ENCODE measurements at regions not wholly inside any gene's neighbourhood (a gene's known extent, or its start where the extent isn't known, plus 50 kb on each side); places are given as distances from the start of the nearest gene placed in this dataset.

DNA sequence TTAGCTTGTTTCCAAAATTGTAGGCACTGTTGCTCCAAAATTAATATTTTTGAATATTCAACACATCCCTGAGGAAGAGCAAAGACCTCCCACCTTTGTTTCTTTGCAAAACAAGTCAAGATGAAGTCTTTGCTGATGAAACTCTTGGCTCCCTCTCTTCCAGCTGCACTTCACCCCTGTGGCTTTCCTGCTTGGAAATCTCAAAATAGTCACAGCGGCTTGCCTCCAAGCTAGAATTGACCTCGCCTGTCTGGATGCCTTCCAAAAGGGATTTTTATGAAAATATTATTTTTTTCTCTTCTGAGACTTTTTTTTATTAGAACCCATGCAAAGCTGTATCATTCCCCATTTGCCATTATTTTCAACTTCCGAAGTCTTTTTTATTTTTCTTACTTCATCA is 71.1 kb upstream of the MROH9 start:
- Histone ChIP-seq H3K4me3 (ENCODE audit: insufficient read depth in 1 of 2, low read depth in 1 of 2, low read length in 2 of 2) (peak overlapping the region in 1 of 2 experiments; percentile 4), H3K4ac (ENCODE audit: low read depth in 1 of 2, low read length in 2 of 2) (no peak overlapping the region), H3K36me3 (ENCODE audit: control insufficient read depth in 1 of 2, insufficient read depth in 2 of 2, low read depth in 1 of 2, low read length in 2 of 2) (no peaks in the 10 kb centered on the region), H3K27ac (ENCODE audit: low read length, poor library complexity, severe bottlenecking) (no peak overlapping the region), H2BK120ac (ENCODE audit: low read depth, low read length) (no peak overlapping the region), H2BK12ac (ENCODE audit: low read length in 2 of 2) (no peak overlapping the region), H4K8ac (ENCODE audit: low read length) (no peak overlapping the region), H2BK15ac (ENCODE audit: low read depth, poor library complexity, severe bottlenecking) (no peak overlapping the region), H3K14ac (ENCODE audit: low read length in 2 of 2) (no peak overlapping the region), H3K23ac (ENCODE audit: low read length in 2 of 2) (no peak overlapping the region), H3K4me1 (ENCODE audit: control insufficient read depth, insufficient read depth, low read depth, low read length) (no peaks in the 10 kb centered on the region), H3K9me3 (ENCODE audit: control insufficient read depth, low read length) (no peaks in the 10 kb centered on the region), H3K18ac (ENCODE audit: low read depth in 1 of 2, low read length in 2 of 2) (no peak overlapping the region), H2AK5ac (ENCODE audit: low read length, severe bottlenecking) (no peak overlapping the region), H3K4me2 (ENCODE audit: low read length, poor library complexity, severe bottlenecking) (no peak overlapping the region), H3K27me3 (ENCODE audit: control insufficient read depth in 1 of 2, insufficient read depth in 1 of 2, low read length in 2 of 2) (no peaks in the 10 kb centered on the region), H2AFZ (ENCODE audit: low read depth, low read length) (no peak overlapping the region), H3K79me1 (replicated peaks; ENCODE audit: low read length, poor library complexity, severe bottlenecking) (no peaks in the 10 kb centered on the region), H2BK5ac (ENCODE audit: low read depth, low read length, poor library complexity, severe bottlenecking) (no peak overlapping the region), H4K91ac (ENCODE audit: low read length) (no peak overlapping the region), H3K9ac (ENCODE audit: low read length) (peak overlapping the region; percentile 49)
- no CpG with 5 or more reads among the region's 3 CpGs for WGBS
- no peak for DNase-seq

DNA sequence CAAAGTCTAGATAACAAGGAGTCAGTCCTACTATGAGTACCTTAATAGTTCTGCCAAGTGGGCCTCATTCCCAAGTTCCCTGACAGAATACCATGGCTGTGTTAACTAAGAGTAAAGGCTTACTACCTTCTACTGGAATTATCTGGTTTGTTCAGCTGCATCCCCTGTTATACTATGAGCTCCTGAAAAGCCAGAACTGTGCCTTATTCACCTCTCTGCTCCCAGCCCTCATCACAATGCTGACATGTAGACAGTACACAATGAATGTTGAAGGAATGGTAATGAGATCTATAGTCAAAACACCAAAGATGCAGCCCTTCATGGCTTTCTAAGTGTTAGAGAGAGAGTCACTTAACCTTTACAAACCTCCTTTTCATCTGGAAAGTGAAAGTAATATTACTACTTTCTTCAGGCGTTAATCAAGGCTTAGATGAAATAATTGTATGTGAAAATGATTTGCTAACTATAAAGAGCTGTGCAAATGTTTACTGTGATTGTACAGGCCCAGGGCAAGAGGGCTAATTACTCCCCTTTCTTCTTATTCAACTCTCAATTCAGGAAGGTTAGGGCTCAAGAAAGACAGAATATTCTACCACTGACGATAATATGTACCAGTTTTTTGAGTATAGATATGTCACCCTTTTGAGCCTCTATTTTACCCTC is 70.3 kb upstream of the MROH9 start:
- H3K9me3 ChIP-seq (ENCODE audit: control insufficient read depth, low read length) = no peaks in the 10 kb centered on the region
- no peak overlapping the region for H3K4me2 ChIP-seq (ENCODE audit: low read length, poor library complexity, severe bottlenecking)
- H4K91ac ChIP-seq (ENCODE audit: low read length) = no peak overlapping the region
- H2BK5ac ChIP-seq (ENCODE audit: low read depth, low read length, poor library complexity, severe bottlenecking) = no peak overlapping the region
- no peak overlapping the region for H2BK120ac ChIP-seq (ENCODE audit: low read depth, low read length)
- H2BK15ac ChIP-seq (ENCODE audit: low read depth, poor library complexity, severe bottlenecking) = no peak overlapping the region
- H2AK5ac ChIP-seq (ENCODE audit: low read length, severe bottlenecking) = no peak overlapping the region
- H3K4me1 ChIP-seq (ENCODE audit: control insufficient read depth, insufficient read depth, low read depth, low read length) = no peaks in the 10 kb centered on the region
- H3K27ac ChIP-seq (ENCODE audit: low read length, poor library complexity, severe bottlenecking) = no peak overlapping the region
- no peaks in the 10 kb centered on the region for H3K79me1 ChIP-seq (replicated peaks; ENCODE audit: low read length, poor library complexity, severe bottlenecking)
- no peaks in the 10 kb centered on the region for H3K27me3 ChIP-seq (ENCODE audit: control insufficient read depth in 1 of 2, insufficient read depth in 1 of 2, low read length in 2 of 2)
- H3K18ac ChIP-seq (ENCODE audit: low read depth in 1 of 2, low read length in 2 of 2) = no peak overlapping the region
- no peak overlapping the region for H3K14ac ChIP-seq (ENCODE audit: low read length in 2 of 2)
- no peak for DNase-seq
- H3K36me3 ChIP-seq (ENCODE audit: control insufficient read depth in 1 of 2, insufficient read depth in 2 of 2, low read depth in 1 of 2, low read length in 2 of 2) = no peaks in the 10 kb centered on the region
- H3K4ac ChIP-seq (ENCODE audit: low read depth in 1 of 2, low read length in 2 of 2) = no peak overlapping the region
- H3K4me3 ChIP-seq (ENCODE audit: insufficient read depth in 1 of 2, low read depth in 1 of 2, low read length in 2 of 2) = no peak overlapping the region
- 80% methylated on average over 1 of the region's 2 CpGs for WGBS
- H3K9ac ChIP-seq (ENCODE audit: low read length) = peak overlapping the region; percentile 25
- no peak overlapping the region for H2AFZ ChIP-seq (ENCODE audit: low read depth, low read length)
- H3K23ac ChIP-seq (ENCODE audit: low read length in 2 of 2) = no peak overlapping the region
- no peak overlapping the region for H2BK12ac ChIP-seq (ENCODE audit: low read length in 2 of 2)
- no peak overlapping the region for H4K8ac ChIP-seq (ENCODE audit: low read length)

DNA sequence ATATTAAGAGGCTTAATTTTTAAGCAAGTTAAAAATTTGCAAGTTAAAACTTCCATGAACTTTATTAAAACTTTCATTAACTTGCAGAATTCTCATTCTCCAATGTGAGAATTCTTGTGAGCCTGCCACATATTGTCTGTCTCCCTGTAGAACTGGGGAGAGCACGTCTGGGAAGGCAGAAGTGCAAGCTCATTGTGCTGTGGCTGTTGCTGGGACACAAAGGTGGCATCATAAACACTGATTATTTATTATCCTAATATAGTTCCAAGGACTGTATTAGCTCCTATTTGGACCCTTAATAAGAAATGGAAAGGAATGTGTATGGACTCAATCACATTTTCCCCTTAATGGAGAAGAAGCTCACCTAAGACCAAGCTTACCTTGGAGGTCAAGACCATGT is 68.7 kb upstream of the MROH9 start:
- no peak overlapping the region for H2BK15ac ChIP-seq (ENCODE audit: low read depth, poor library complexity, severe bottlenecking)
- no peak overlapping the region for H2BK120ac ChIP-seq (ENCODE audit: low read depth, low read length)
- H3K9me3 ChIP-seq (ENCODE audit: control insufficient read depth, low read length) = no peaks in the 10 kb centered on the region
- H4K91ac ChIP-seq (ENCODE audit: low read length) = no peak overlapping the region
- no peak overlapping the region for H3K18ac ChIP-seq (ENCODE audit: low read depth in 1 of 2, low read length in 2 of 2)
- H2AK5ac ChIP-seq (ENCODE audit: low read length, severe bottlenecking) = no peak overlapping the region
- no peak overlapping the region for H3K27ac ChIP-seq (ENCODE audit: low read length, poor library complexity, severe bottlenecking)
- H3K4me3 ChIP-seq (ENCODE audit: insufficient read depth in 1 of 2, low read depth in 1 of 2, low read length in 2 of 2) = no peak overlapping the region
- H3K4me2 ChIP-seq (ENCODE audit: low read length, poor library complexity, severe bottlenecking) = no peak overlapping the region
- H3K79me1 ChIP-seq (replicated peaks; ENCODE audit: low read length, poor library complexity, severe bottlenecking) = no peaks in the 10 kb centered on the region
- H4K8ac ChIP-seq (ENCODE audit: low read length) = no peak overlapping the region
- no peak overlapping the region for H2BK12ac ChIP-seq (ENCODE audit: low read length in 2 of 2)
- H2BK5ac ChIP-seq (ENCODE audit: low read depth, low read length, poor library complexity, severe bottlenecking) = no peak overlapping the region
- no peak overlapping the region for H2AFZ ChIP-seq (ENCODE audit: low read depth, low read length)
- H3K27me3 ChIP-seq (ENCODE audit: control insufficient read depth in 1 of 2, insufficient read depth in 1 of 2, low read length in 2 of 2) = no peaks in the 10 kb centered on the region
- no peak for DNase-seq
- H3K23ac ChIP-seq (ENCODE audit: low read length in 2 of 2) = no peak overlapping the region
- H3K4ac ChIP-seq (ENCODE audit: low read depth in 1 of 2, low read length in 2 of 2) = no peak overlapping the region
- H3K36me3 ChIP-seq (ENCODE audit: control insufficient read depth in 1 of 2, insufficient read depth in 2 of 2, low read depth in 1 of 2, low read length in 2 of 2) = no peaks in the 10 kb centered on the region
- H3K14ac ChIP-seq (ENCODE audit: low read length in 2 of 2) = no peak overlapping the region
- H3K4me1 ChIP-seq (ENCODE audit: control insufficient read depth, insufficient read depth, low read depth, low read length) = no peaks in the 10 kb centered on the region
- WGBS = 20% methylated on average over 1 of the region's 1 CpG
- H3K9ac ChIP-seq (ENCODE audit: low read length) = no peak overlapping the region

DNA sequence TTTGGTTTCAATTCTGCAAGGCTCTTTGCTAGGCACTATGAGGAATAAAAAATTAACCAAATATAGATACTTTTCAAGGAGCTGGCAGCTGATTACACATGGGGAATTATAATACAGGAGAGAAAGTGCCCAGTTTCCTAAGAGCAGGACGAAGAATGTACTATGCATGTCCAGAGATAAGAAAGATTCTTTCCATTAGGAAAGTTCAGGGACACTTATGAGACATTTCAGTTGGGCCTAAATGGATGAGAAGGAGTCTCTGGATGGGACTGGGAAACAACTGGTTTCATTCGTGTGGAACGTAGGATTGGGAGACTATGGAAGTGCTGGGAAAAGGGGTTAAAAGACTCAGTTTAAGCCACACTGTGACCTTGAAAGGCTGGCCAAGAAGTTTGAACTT is 63.5 kb upstream of the MROH9 start:
- no peak for DNase-seq
- no peak overlapping the region for H3K9ac ChIP-seq (ENCODE audit: low read length)
- H3K27me3 ChIP-seq (ENCODE audit: control insufficient read depth in 1 of 2, insufficient read depth in 1 of 2, low read length in 2 of 2) = no peaks in the 10 kb centered on the region
- no peak overlapping the region for H3K18ac ChIP-seq (ENCODE audit: low read depth in 1 of 2, low read length in 2 of 2)
- H3K4me3 ChIP-seq (ENCODE audit: insufficient read depth in 1 of 2, low read depth in 1 of 2, low read length in 2 of 2) = no peak overlapping the region
- no peak overlapping the region for H3K4me2 ChIP-seq (ENCODE audit: low read length, poor library complexity, severe bottlenecking)
- H4K91ac ChIP-seq (ENCODE audit: low read length) = no peak overlapping the region
- no peak overlapping the region for H3K14ac ChIP-seq (ENCODE audit: low read length in 2 of 2)
- H3K23ac ChIP-seq (ENCODE audit: low read length in 2 of 2) = no peak overlapping the region
- H4K8ac ChIP-seq (ENCODE audit: low read length) = no peak overlapping the region
- H2BK12ac ChIP-seq (ENCODE audit: low read length in 2 of 2) = no peak overlapping the region
- no peak overlapping the region for H2BK5ac ChIP-seq (ENCODE audit: low read depth, low read length, poor library complexity, severe bottlenecking)
- no peak overlapping the region for H3K27ac ChIP-seq (ENCODE audit: low read length, poor library complexity, severe bottlenecking)
- no peak overlapping the region for H2BK120ac ChIP-seq (ENCODE audit: low read depth, low read length)
- no peaks in the 10 kb centered on the region for H3K9me3 ChIP-seq (ENCODE audit: control insufficient read depth, low read length)
- no peak overlapping the region for H2BK15ac ChIP-seq (ENCODE audit: low read depth, poor library complexity, severe bottlenecking)
- no peak overlapping the region for H2AFZ ChIP-seq (ENCODE audit: low read depth, low read length)
- no peak overlapping the region for H3K4ac ChIP-seq (ENCODE audit: low read depth in 1 of 2, low read length in 2 of 2)
- H3K4me1 ChIP-seq (ENCODE audit: control insufficient read depth, insufficient read depth, low read depth, low read length) = no peaks in the 10 kb centered on the region
- no peaks in the 10 kb centered on the region for H3K36me3 ChIP-seq (ENCODE audit: control insufficient read depth in 1 of 2, insufficient read depth in 2 of 2, low read depth in 1 of 2, low read length in 2 of 2)
- no peaks in the 10 kb centered on the region for H3K79me1 ChIP-seq (replicated peaks; ENCODE audit: low read length, poor library complexity, severe bottlenecking)
- no peak overlapping the region for H2AK5ac ChIP-seq (ENCODE audit: low read length, severe bottlenecking)
- 82% methylated on average over 2 of the region's 3 CpGs for WGBS

Measured in mesenchymal stem cell (in vitro differentiated cells and primary cell).